PC-9 (cell line): ENCODE measurements at regions not wholly inside any gene's neighbourhood (a gene's known extent, or its start where the extent isn't known, plus 50 kb on each side); places are given as distances from the start of the nearest gene placed in this dataset.

ENCODE experiments used
- BruUV-seq: library from RNA; stranded (reverse); fragments of 400-500 nt; replicated peaks from 2 replicates; lab custom pipeline; 2021; lab: Mats Ljungman, UMichigan
- CTCF ChIA-PET: fragments of 300-600 bp; sonication (Branson Sonifier 250); formaldehyde crosslinking; loops from one replicate; lab custom pipeline; 2022; ENCODE audit warnings: antibody characterized with exemption; lab: Charles Lee
- POLR2A ChIA-PET: fragments of 300-600 bp; sonication (Branson Sonifier 250); formaldehyde crosslinking; loops from one replicate; lab custom pipeline; 2022; ENCODE audit warnings: antibody characterized with exemption; ENCODE audit not compliant: unreplicated experiment; lab: Charles Lee
- DNase-seq, 2 experiments: peaks; one replicate each; pipeline versions ENCODE4 v3.0.0 to v3.0.0-alpha.2; 2015 to 2022; ENCODE audit warnings: mixed read lengths in 1 of 2
- H2AFZ ChIP-seq: fragments of 200-600 bp; sonication (generic); 2 replicates; pipeline ENCODE4 v1.8.1; 2017; ENCODE audit warnings: antibody characterized with exemption
- H3F3A ChIP-seq: fragments of 200-600 bp; sonication (generic); 2 replicates; pipeline ENCODE4 v1.8.1; 2017; ENCODE audit warnings: antibody characterized with exemption, mild to moderate bottlenecking, low read depth; ENCODE audit not compliant: insufficient read depth
- H3K27ac ChIP-seq: fragments of 200-600 bp; sonication (generic); 2 replicates; pipeline ENCODE4 v1.6.1; 2016; ENCODE audit warnings: mixed run types
- H3K27me3 ChIP-seq: fragments of 200-600 bp; sonication (generic); 2 replicates; pipeline ENCODE4 v1.6.1; 2016; ENCODE audit warnings: low read depth, mixed run types; ENCODE audit not compliant: insufficient read depth
- H3K36me3 ChIP-seq: fragments of 200-600 bp; sonication (generic); 2 replicates; pipeline ENCODE4 v1.6.1; 2016; ENCODE audit warnings: low read depth, mixed run types
- H3K4me1 ChIP-seq: fragments of 200-600 bp; sonication (generic); replicated peaks from 2 replicates; pipeline ENCODE4 v1.6.1; 2016; ENCODE audit warnings: mixed run types; ENCODE audit not compliant: insufficient read depth
- H3K4me2 ChIP-seq: fragments of 200-600 bp; sonication (generic); 2 replicates; pipeline ENCODE4 v1.6.1; 2017; ENCODE audit warnings: mixed run types
- H3K4me3 ChIP-seq: fragments of 200-600 bp; sonication (generic); 2 replicates; pipeline ENCODE4 v1.6.1; 2016; ENCODE audit warnings: mixed run types
- H3K79me2 ChIP-seq: fragments of 200-600 bp; sonication (generic); 2 replicates; pipeline ENCODE4 v1.6.1; 2017; ENCODE audit warnings: low read depth, mixed run types
- H3K9me2 ChIP-seq: fragments of 200-600 bp; sonication (generic); 2 replicates; pipeline ENCODE4 v1.8.1; 2017; ENCODE audit warnings: mild to moderate bottlenecking; ENCODE audit not compliant: insufficient read depth
- H3K9me3 ChIP-seq: fragments of 200-600 bp; sonication (generic); 2 replicates; pipeline ENCODE4 v1.8.1; 2016; ENCODE audit warnings: low read depth; ENCODE audit not compliant: insufficient read depth
- H4K20me1 ChIP-seq: fragments of 200-600 bp; sonication (generic); 2 replicates; pipeline ENCODE4 v1.8.1; 2017; ENCODE audit not compliant: insufficient read depth
- CTCF ChIP-seq: fragments of 200-600 bp; sonication (generic); conservative IDR thresholded peaks from 2 replicates; pipeline ENCODE4 v1.6.1; 2017; ENCODE audit warnings: mixed run types, antibody characterized with exemption, mild to moderate bottlenecking, moderate library complexity
- EZH2 ChIP-seq: fragments of 200-600 bp; sonication (generic); IDR thresholded peaks from 2 replicates; pipeline ENCODE4 v1.8.0; 2017; ENCODE audit warnings: antibody characterized with exemption, low read depth
- intact Hi-C: fragments of 100-400 bp; cut with micrococcal nuclease; formaldehyde crosslinking; loops from one replicate; pipeline ENCODE4 v1.10.0; 2022; ENCODE audit not compliant: unreplicated experiment

- Histone ChIP-seq H2AFZ (peak overlapping the region; percentile 73), H4K20me1 (no peaks in the 10 kb centered on the region), H3K79me2 (0 out of 2 replicates have a peak, but pooled peaks cover 7% of the 10 kb centered on the region), H3K27ac (peak overlapping the region; percentile 90), H3K4me1 (peaks cover 76% of the 10 kb centered on the region), H3F3A (peaks cover 47% of the 10 kb centered on the region), H3K27me3 (no peaks in the 10 kb centered on the region), H3K4me2 (peak overlapping the region; percentile 86), H3K36me3 (no peaks in the 10 kb centered on the region), H3K9me2 (no peaks in the 10 kb centered on the region), H3K4me3 (peak overlapping the region; percentile 63), H3K9me3 (no peaks in the 10 kb centered on the region)
- BruUV-seq = no TSS peak
- intact Hi-C loops = loop anchor here (2.0 to 10.0 kb wide), 3 partner anchors 120 to 793 kb away; no protein-coding TSS in a partner anchor
- TF ChIP-seq EZH2 = no peak
- ChIA-PET CTCF (no interaction called here), POLR2A (interaction anchor here (0.5 kb wide), 1 partner anchor 327 kb away, joined by 3 read pairs; no protein-coding TSS in a partner anchor)
- DNase-seq = no peak
Observed at GRCh38 chr1:58904299-58905125, 120.7 kb upstream of the JUN start.

GRCh38 chr1:58905126-58905490 lies 121.3 kb upstream of the JUN start:
- Histone ChIP-seq H3K4me2 (0 out of 2 replicates have a peak overlapping the region, but pooled peaks have one; percentile 86), H2AFZ (no peak overlapping the region), H3K36me3 (no peaks in the 10 kb centered on the region), H4K20me1 (no peaks in the 10 kb centered on the region), H3K27ac (peak overlapping the region; percentile 90), H3K79me2 (0 out of 2 replicates have a peak, but pooled peaks cover 7% of the 10 kb centered on the region), H3K9me3 (no peaks in the 10 kb centered on the region), H3K4me1 (peaks cover 82% of the 10 kb centered on the region), H3K4me3 (no peak overlapping the region), H3F3A (peaks cover 53% of the 10 kb centered on the region), H3K9me2 (no peaks in the 10 kb centered on the region), H3K27me3 (no peaks in the 10 kb centered on the region)
- POLR2A ChIA-PET = interaction anchor here (0.5 kb wide), 1 partner anchor 328 kb away, joined by 3 read pairs; no protein-coding TSS in a partner anchor
- CTCF ChIA-PET = no interaction called here
- no peak for TF ChIP-seq EZH2
- no peak for DNase-seq
- no TSS peak for BruUV-seq
- intact Hi-C loops = loop anchor here (2.0 to 10.0 kb wide), 2 partner anchors 120 to 164 kb away; no protein-coding TSS in a partner anchor

GRCh38 chr1:58905628-58906221 lies 121.9 kb upstream of the JUN start:
- DNase-seq = no peak
- BruUV-seq = no TSS peak
- Histone ChIP-seq H3K9me2 (no peaks in the 10 kb centered on the region), H3K36me3 (no peaks in the 10 kb centered on the region), H4K20me1 (no peaks in the 10 kb centered on the region), H3K79me2 (0 out of 2 replicates have a peak, but pooled peaks cover 7% of the 10 kb centered on the region), H3F3A (peaks cover 53% of the 10 kb centered on the region), H2AFZ (no peak overlapping the region), H3K4me3 (no peak overlapping the region), H3K27ac (no peak overlapping the region), H3K9me3 (no peaks in the 10 kb centered on the region), H3K4me2 (no peak overlapping the region), H3K27me3 (no peaks in the 10 kb centered on the region), H3K4me1 (peaks cover 83% of the 10 kb centered on the region)
- intact Hi-C loops = loop anchor here (2.0 to 10.0 kb wide), 2 partner anchors 119 to 165 kb away; no protein-coding TSS in a partner anchor
- ChIA-PET POLR2A (no interaction called here), CTCF (no interaction called here)
- no peak for TF ChIP-seq CTCF
- TF ChIP-seq EZH2 = no peak

GRCh38 chr1:58907398-58907797 lies 123.6 kb upstream of the JUN start:
- BruUV-seq = no TSS peak
- Histone ChIP-seq H3K79me2 (0 out of 2 replicates have a peak, but pooled peaks cover 7% of the 10 kb centered on the region), H3K9me3 (no peaks in the 10 kb centered on the region), H3K4me1 (peaks cover 66% of the 10 kb centered on the region), H3K27me3 (no peaks in the 10 kb centered on the region), H4K20me1 (no peaks in the 10 kb centered on the region), H3K9me2 (no peaks in the 10 kb centered on the region), H2AFZ (no peak overlapping the region), H3K4me2 (no peak overlapping the region), H3K4me3 (no peak overlapping the region), H3F3A (peaks cover 41% of the 10 kb centered on the region), H3K27ac (peak overlapping the region; percentile 60), H3K36me3 (no peaks in the 10 kb centered on the region)
- intact Hi-C loops = loop anchor here (10.0 kb wide), 1 partner anchor 117 kb away; no protein-coding TSS in a partner anchor
- ChIA-PET CTCF (no interaction called here), POLR2A (interaction anchor here (0.6 kb wide), 1 partner anchor 18 kb away, joined by 6 read pairs; no protein-coding TSS in a partner anchor)
- no peak for DNase-seq
- no peak for TF ChIP-seq CTCF
- no peak for TF ChIP-seq EZH2
